MM.1S (cell line): ENCODE measurements at regions not wholly inside any gene's neighbourhood (a gene's known extent, or its start where the extent isn't known, plus 50 kb on each side); places are given as distances from the start of the nearest gene placed in this dataset.
"Not testable (repeated sequence)": the region's sequence is repeated elsewhere in the genome, so short reads cannot be mapped to it uniquely, and the experiment has no call there.

Experiments
- EZH2 ChIP-seq: fragments of 300-600 bp; sonication (generic); optimal IDR thresholded peaks from 2 replicates; pipeline ENCODE3; 2017; ENCODE audit warnings: low read depth, mild to moderate bottlenecking, antibody characterized with exemption, low read length, mixed read lengths
- EZH2phosphoT487 ChIP-seq: fragments of 300-600 bp; sonication (generic); IDR thresholded peaks from 2 replicates; pipeline ENCODE4 v1.6.1; 2018; ENCODE audit warnings: antibody characterized with exemption, low read length

- not testable (repeated sequence) for TF ChIP-seq EZH2phosphoT487, EZH2
Measured at GRCh38 chr12:131646444-131646843, 64.4 kb upstream of the SFSWAP start.
